Esophagus muscularis mucosa (tissue), 3 donors: ENCODE measurements at regions not wholly inside any gene's neighbourhood (a gene's known extent, or its start where the extent isn't known, plus 50 kb on each side); places are given as distances from the start of the nearest gene placed in this dataset.

Experiments
- POLR2AphosphoS5 ChIP-seq, 2 donors: sonication (generic); formaldehyde crosslinking; IDR thresholded peaks; one replicate each; pipeline ENCODE4 v1.6.1; 2017; ENCODE audit warnings: antibody characterized with exemption in 2 of 2
- TF ChIP-seq, protein P1 (sequence below), 3 experiments: fragments of 200-600 bp in 2 of 3; fragments of 450-650 bp in 1 of 3; sonication (generic) in 2 of 3; IDR thresholded peaks; one replicate each; pipeline ENCODE4 v1.5.1; 2017 to 2019; ENCODE audit warnings: antibody characterized with exemption in 3 of 3, mild to moderate bottlenecking in 2 of 3, moderate library complexity in 1 of 3

GRCh38 chr6:120355822-120356221 lies 978.5 kb downstream of the TBC1D32 start:
- TF ChIP-seq, protein P1, sequence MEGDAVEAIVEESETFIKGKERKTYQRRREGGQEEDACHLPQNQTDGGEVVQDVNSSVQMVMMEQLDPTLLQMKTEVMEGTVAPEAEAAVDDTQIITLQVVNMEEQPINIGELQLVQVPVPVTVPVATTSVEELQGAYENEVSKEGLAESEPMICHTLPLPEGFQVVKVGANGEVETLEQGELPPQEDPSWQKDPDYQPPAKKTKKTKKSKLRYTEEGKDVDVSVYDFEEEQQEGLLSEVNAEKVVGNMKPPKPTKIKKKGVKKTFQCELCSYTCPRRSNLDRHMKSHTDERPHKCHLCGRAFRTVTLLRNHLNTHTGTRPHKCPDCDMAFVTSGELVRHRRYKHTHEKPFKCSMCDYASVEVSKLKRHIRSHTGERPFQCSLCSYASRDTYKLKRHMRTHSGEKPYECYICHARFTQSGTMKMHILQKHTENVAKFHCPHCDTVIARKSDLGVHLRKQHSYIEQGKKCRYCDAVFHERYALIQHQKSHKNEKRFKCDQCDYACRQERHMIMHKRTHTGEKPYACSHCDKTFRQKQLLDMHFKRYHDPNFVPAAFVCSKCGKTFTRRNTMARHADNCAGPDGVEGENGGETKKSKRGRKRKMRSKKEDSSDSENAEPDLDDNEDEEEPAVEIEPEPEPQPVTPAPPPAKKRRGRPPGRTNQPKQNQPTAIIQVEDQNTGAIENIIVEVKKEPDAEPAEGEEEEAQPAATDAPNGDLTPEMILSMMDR (IDR thresholded peaks at IDR 0.05), result no peak
- TF ChIP-seq POLR2AphosphoS5 (IDR thresholded peaks at IDR 0.05), result no peak
